VCaP (cell line): ENCODE measurements at regions not wholly inside any gene's neighbourhood (a gene's known extent, or its start where the extent isn't known, plus 50 kb on each side); places are given as distances from the start of the nearest gene placed in this dataset.

Experiments
- H3K27ac ChIP-seq: fragments of 450-650 bp; 2 replicates; pipeline ENCODE4 v1.5.1; 2017
- CTCF ChIP-seq: fragments of 450-650 bp; conservative IDR thresholded peaks from 2 replicates; pipeline ENCODE4 v1.5.1; 2017; ENCODE audit warnings: mild to moderate bottlenecking, moderate library complexity

DNA sequence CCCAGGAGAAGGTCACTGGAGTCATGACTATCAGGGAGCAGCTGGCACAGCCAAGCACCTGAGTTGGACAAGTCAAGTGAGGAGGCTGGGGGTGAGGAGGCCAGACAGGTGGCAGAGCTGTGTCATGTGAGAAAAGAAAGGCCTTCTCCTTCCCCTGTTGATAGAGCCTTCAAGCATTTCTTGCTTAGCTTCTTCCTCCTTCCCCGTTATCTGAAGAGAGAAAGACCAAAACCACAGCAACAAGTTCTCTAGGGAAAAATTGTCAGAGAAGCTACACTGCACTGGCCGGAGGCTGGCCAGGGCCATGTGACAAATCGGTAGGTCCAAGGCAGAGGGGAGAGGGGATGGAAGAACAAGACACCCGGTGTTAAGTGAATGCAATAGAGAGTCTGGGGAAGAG is 202.1 kb upstream of the PRDM1 start:
- no peak for TF ChIP-seq CTCF

DNA sequence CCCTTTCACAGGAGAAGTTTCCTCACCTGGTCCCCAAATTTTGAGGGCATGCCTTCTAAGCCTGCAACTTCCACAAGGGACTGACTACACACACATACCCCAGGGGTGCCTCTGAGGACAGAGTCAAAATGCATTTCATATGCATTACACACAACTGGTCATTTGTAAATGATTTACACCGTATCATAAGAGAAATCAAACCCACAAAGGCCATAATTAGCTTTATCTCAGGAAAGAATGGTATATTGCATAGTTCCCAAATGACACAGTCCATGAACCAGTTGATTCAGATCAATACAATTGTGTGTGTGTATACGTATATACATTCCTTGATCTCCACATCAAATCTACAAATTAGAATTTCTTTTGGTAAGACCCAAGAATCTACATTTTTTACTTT is 203.3 kb upstream of the PRDM1 start:
- TF ChIP-seq CTCF, result no peak
- H3K27ac ChIP-seq, result no peak overlapping the region

More for the DNA sequence above, 202.1 kb upstream of the PRDM1 start:
- H3K27ac ChIP-seq, result no peak overlapping the region

GRCh38 chr6:105882121-105882803 is 203.9 kb upstream of the PRDM1 start:
- H3K27ac ChIP-seq, result no peak overlapping the region
- TF ChIP-seq CTCF, result no peak

GRCh38 chr6:105881608-105882007 is 204.5 kb upstream of the PRDM1 start:
- no peak for TF ChIP-seq CTCF
- no peak overlapping the region for H3K27ac ChIP-seq

- H3K27ac ChIP-seq, result no peak overlapping the region
- no peak for TF ChIP-seq CTCF
These were observed 206.1 kb upstream of the PRDM1 start for GRCh38 chr6:105880030-105880492.

DNA sequence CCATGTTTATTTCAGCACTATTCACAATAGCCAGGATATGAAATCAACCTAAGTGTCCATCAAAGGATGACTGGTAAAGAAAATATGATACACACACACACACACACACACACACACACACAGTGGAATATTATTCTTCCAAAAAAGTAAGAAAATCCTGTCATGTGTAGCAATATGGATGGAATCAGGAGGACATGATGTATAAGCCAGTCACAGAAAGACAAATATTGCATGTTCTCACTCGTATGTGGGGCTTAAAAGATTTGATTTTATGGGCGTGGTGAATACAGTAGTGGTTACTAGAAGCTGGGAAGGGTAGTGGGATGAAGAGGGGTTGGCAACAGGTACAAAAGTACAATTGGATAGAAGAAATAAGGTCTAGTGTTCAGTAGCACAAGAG is 207.0 kb upstream of the PRDM1 start:
- TF ChIP-seq CTCF, result no peak

DNA sequence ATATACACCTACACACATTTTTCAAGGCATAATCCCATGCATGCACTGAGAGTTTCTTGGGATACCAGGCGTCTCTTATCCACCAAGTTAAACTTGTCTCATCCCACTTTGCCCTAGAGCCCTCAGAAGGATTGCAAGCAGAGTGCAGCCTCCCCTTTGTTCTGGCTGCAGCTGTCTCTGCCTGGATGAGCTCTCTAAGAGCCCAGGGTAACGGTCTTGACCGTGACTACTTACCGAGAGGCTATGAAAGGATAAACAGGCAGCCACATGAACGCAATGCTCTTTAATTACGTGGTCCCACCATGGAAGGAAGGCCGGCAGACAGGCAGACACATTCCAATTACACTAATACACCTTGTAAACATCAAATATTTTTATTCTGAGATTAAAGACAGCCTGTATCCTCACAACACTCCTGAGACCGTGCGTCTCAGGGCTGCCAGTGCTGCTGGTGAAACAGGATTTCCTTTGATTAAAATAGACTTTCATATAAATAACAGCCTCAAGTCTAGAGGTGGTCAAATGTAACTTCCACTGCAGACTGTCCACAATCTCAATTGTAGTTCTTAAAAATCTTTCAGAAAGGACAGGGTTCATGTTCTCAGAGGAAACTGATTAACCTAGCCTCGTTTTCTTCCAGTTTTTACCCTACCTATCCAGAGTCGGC is 210.0 kb upstream of the PRDM1 start:
- H3K27ac ChIP-seq, result no peak overlapping the region

More for the DNA sequence above, 207.0 kb upstream of the PRDM1 start:
- H3K27ac ChIP-seq, result no peak overlapping the region

More for the DNA sequence above, 210.0 kb upstream of the PRDM1 start:
- TF ChIP-seq CTCF, result no peak
